COR-L47 (cell line): ENCODE measurements at regions not wholly inside any gene's neighbourhood (a gene's known extent, or its start where the extent isn't known, plus 50 kb on each side); places are given as distances from the start of the nearest gene placed in this dataset.
"Not testable (repeated sequence)": the region's sequence is repeated elsewhere in the genome, so short reads cannot be mapped to it uniquely, and the experiment has no call there.

Experiments used
- DNase-seq: peaks from one replicate; lab custom pipeline; 2025; lab: John Stamatoyannopoulos, UW

- DNase-seq: no peak
Measured at GRCh38 chr10:33101392-33101787, 143.4 kb upstream of the ITGB1 start.

GRCh38 chr10:33100781-33101391, 142.9 kb upstream of the ITGB1 start:
- no peak for DNase-seq

GRCh38 chr10:33099748-33100147, 141.7 kb upstream of the ITGB1 start:
- DNase-seq: no peak

- DNase-seq: no peak
Measured at GRCh38 chr10:33098951-33099663, 141.1 kb upstream of the ITGB1 start.

- DNase-seq: no peak
Measured at GRCh38 chr10:33095867-33096815, 138.1 kb upstream of the ITGB1 start.

- no peak for DNase-seq
Measured at GRCh38 chr10:33094263-33095051, 136.4 kb upstream of the ITGB1 start.

GRCh38 chr10:33093362-33093761, 135.3 kb upstream of the ITGB1 start:
- DNase-seq: no peak

GRCh38 chr10:33092596-33092995, 134.6 kb upstream of the ITGB1 start:
- no peak for DNase-seq

- no peak for DNase-seq
Measured at GRCh38 chr10:33091201-33091600, 133.2 kb upstream of the ITGB1 start.

GRCh38 chr10:33088990-33089389, 131.0 kb upstream of the ITGB1 start:
- no peak for DNase-seq

- no peak for DNase-seq
Measured at GRCh38 chr10:33087922-33088321, 129.9 kb upstream of the ITGB1 start.

- no peak for DNase-seq
Measured at GRCh38 chr10:33087152-33087551, 129.1 kb upstream of the ITGB1 start.

GRCh38 chr10:33086100-33086499, 128.1 kb upstream of the ITGB1 start:
- no peak for DNase-seq

- no peak for DNase-seq
Measured at GRCh38 chr10:33085313-33085833, 127.3 kb upstream of the ITGB1 start.

GRCh38 chr10:33084453-33084852, 126.4 kb upstream of the ITGB1 start:
- DNase-seq: no peak

GRCh38 chr10:33082373-33082895, 124.4 kb upstream of the ITGB1 start:
- no peak for DNase-seq

GRCh38 chr10:33080467-33080866, 122.4 kb upstream of the ITGB1 start:
- not testable (repeated sequence) for DNase-seq

- DNase-seq: no peak
Measured at GRCh38 chr10:33074443-33074842, 116.4 kb upstream of the ITGB1 start.

- DNase-seq: no peak
Measured at GRCh38 chr10:33073641-33074415, 115.8 kb upstream of the ITGB1 start.

GRCh38 chr10:33071857-33072256, 113.8 kb upstream of the ITGB1 start:
- no peak for DNase-seq

GRCh38 chr10:33070101-33070500, 112.1 kb upstream of the ITGB1 start:
- DNase-seq: no peak
